Left lung (tissue), 4 donors: ENCODE measurements at regions not wholly inside any gene's neighbourhood (a gene's known extent, or its start where the extent isn't known, plus 50 kb on each side); places are given as distances from the start of the nearest gene placed in this dataset.

ENCODE experiments used
- ATAC-seq: fragments of 200-7000 bp; cut with Tn5 transposase; one replicate; pipeline ENCODE4 v1.9.1; 2020; ENCODE audit warnings: moderate library complexity
- DNase-seq, 4 donors: peaks; one replicate each; pipeline ENCODE4 v3.0.0-alpha.2; 2013 to 2020
- H3K27ac ChIP-seq, 2 donors: fragments of 200-600 bp; sonication (generic) in 1 of 2; one replicate each; pipeline versions ENCODE4 v1.5.0 to v1.8.0; 2020 to 2021
- H3K27me3 ChIP-seq, 2 donors: fragments of 200-600 bp; sonication (generic) in 1 of 2; one replicate each; pipeline versions ENCODE4 v1.5.0 to v1.8.0; 2020 to 2021
- H3K36me3 ChIP-seq, 2 donors: fragments of 200-600 bp; sonication (generic) in 1 of 2; one replicate each; pipeline versions ENCODE4 v1.5.0 to v1.8.0; 2020 to 2021
- H3K4me1 ChIP-seq, 2 donors: fragments of 200-600 bp; one replicate each; pipeline ENCODE4 v1.8.0; 2021
- H3K4me3 ChIP-seq, 2 donors: fragments of 200-600 bp; sonication (generic) in 1 of 2; one replicate each; pipeline versions ENCODE4 v1.5.0 to v1.8.0; 2020 to 2021; ENCODE audit warnings: mild to moderate bottlenecking in 1 of 2
- H3K9me3 ChIP-seq, 2 donors: fragments of 200-600 bp; sonication (generic) in 1 of 2; one replicate each; pipeline versions ENCODE4 v1.5.0 to v1.8.0; 2020 to 2021
- intact Hi-C, 2 donors: fragments of 100-400 bp; cut with DNase I; formaldehyde crosslinking; loops; one replicate each; pipeline versions ENCODE4 v1.11.2 to v1.14.2; 2022
- TF ChIP-seq, protein P1 (sequence below), 2 donors: fragments of 200-600 bp; sonication (generic) in 1 of 2; IDR thresholded peaks; one replicate each; pipeline versions ENCODE4 v1.5.0 to v1.8.0; 2021; ENCODE audit warnings: antibody characterized with exemption in 2 of 2
- donor health status: DM: no; HTN: yes; CAD: no.
- donor health status: DM: no; HTN: no; CAD: no.

DNA sequence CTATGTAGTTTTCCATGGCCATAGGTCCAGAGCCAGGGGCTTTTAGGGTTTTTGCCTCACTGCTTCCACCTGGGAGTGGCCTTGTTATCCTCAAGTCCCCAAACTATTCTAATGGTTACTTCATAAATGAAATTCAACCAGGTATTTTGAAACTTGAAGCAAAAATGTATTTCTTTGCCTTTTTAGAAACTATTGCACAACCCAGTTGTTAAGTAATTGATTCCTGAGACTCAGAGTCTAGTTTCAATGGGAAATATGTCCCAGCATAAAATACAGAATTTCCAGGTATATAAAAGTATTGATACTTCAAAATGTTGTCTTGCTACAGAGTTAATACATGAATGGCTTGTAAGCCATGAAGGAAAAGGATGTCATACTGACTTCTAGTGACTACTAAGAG, 456.2 kb upstream of the DAB2 start:
- Histone ChIP-seq H3K27ac (no peak overlapping the region), H3K36me3 (no peaks in the 10 kb centered on the region), H3K4me1 (no peaks in the 10 kb centered on the region), H3K4me3 (no peak overlapping the region), H3K27me3 (no peaks in the 10 kb centered on the region), H3K9me3 (no peaks in the 10 kb centered on the region)
- ATAC-seq (no peak), DNase-seq (no peak)
- intact Hi-C loops, result no loop called here
- TF ChIP-seq, protein P1, sequence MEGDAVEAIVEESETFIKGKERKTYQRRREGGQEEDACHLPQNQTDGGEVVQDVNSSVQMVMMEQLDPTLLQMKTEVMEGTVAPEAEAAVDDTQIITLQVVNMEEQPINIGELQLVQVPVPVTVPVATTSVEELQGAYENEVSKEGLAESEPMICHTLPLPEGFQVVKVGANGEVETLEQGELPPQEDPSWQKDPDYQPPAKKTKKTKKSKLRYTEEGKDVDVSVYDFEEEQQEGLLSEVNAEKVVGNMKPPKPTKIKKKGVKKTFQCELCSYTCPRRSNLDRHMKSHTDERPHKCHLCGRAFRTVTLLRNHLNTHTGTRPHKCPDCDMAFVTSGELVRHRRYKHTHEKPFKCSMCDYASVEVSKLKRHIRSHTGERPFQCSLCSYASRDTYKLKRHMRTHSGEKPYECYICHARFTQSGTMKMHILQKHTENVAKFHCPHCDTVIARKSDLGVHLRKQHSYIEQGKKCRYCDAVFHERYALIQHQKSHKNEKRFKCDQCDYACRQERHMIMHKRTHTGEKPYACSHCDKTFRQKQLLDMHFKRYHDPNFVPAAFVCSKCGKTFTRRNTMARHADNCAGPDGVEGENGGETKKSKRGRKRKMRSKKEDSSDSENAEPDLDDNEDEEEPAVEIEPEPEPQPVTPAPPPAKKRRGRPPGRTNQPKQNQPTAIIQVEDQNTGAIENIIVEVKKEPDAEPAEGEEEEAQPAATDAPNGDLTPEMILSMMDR (IDR thresholded peaks at IDR 0.05), result no peak

DNA sequence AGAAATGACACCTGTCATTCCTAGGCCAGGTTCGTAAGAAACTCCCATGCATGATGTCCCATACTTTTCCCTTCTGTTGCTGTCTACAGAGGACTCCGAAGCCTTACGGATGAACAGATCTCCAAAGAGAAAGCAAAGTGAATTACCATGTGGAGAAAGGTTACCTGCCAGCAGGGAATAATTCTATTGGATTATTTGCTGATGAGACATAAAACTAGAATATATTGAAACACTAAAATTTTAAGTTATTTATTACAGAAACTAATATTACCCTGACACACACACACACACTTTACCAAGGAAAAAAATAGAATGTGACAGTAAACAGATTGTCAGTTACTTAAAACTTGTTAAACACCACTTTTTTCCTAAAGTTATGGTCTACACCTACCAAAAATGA, 452.7 kb upstream of the DAB2 start:
- DNase-seq (no peak), ATAC-seq (no peak)
- intact Hi-C loops, result no loop called here

DNA sequence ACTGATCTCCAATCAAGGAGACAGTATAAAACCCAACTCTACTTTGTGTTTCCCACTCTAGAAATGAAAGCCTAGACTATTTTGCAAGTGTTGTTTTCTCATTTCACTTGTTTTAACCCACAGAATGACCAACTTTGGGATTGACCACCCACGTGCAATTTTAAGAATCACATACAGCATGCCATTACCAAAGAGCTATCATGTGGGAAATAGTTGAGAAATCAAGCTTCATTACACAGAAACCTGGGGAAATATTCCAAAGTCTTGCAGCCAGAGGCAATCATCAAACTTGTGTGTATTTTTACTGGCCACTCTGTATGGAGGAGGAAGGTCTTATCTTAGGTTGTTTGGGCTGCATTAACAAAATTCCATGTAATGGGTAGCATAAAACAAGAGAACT, 451.4 kb upstream of the DAB2 start:
- H3K4me3 ChIP-seq, result no peak overlapping the region
- intact Hi-C loops, result no loop called here
- H3K4me1 ChIP-seq, result no peaks in the 10 kb centered on the region
- ATAC-seq, result no peak
- H3K27me3 ChIP-seq, result no peaks in the 10 kb centered on the region
- no peaks in the 10 kb centered on the region for H3K9me3 ChIP-seq
- no peak for DNase-seq
- no peaks in the 10 kb centered on the region for H3K36me3 ChIP-seq
- no peak overlapping the region for H3K27ac ChIP-seq
- TF ChIP-seq, protein P1 (IDR thresholded peaks at IDR 0.05), result no peak

More for the DNA sequence above, 452.7 kb upstream of the DAB2 start:
- H3K9me3 ChIP-seq, result no peaks in the 10 kb centered on the region
- H3K4me1 ChIP-seq, result no peaks in the 10 kb centered on the region
- TF ChIP-seq, protein P1 (IDR thresholded peaks at IDR 0.05), result no peak
- no peaks in the 10 kb centered on the region for H3K36me3 ChIP-seq
- H3K27ac ChIP-seq, result no peak overlapping the region
- no peaks in the 10 kb centered on the region for H3K27me3 ChIP-seq
- H3K4me3 ChIP-seq, result no peak overlapping the region

DNA sequence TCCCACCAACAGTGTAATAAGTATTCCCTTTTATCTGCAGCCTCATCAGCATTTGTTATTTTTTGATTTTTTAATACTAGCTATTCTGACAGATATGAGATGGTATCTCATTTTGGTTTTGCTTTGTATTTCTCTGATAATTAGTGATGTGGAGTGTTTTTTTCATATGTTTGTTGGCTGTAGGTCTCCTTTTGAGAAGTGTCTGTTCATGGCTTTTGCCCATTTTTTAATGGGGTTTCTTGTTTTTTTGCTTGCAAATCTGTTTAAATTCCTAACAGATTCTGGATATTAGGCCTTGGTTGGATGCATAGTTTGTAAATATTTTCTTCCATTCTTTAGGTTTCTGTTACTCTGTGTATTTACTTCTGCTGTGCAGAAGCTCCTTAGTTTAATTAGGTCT, 445.4 kb upstream of the DAB2 start:
- Histone ChIP-seq H3K9me3 (peaks cover 0 to 16% of the 10 kb centered on the region in 2 donors), H3K27me3 (no peaks in the 10 kb centered on the region), H3K36me3 (no peaks in the 10 kb centered on the region), H3K4me1 (no peaks in the 10 kb centered on the region), H3K4me3 (no peak overlapping the region), H3K27ac (no peak overlapping the region)
- ATAC-seq (no peak), DNase-seq (no peak)
- TF ChIP-seq, protein P1 (IDR thresholded peaks at IDR 0.05), result no peak
- intact Hi-C loops, result no loop called here

DNA sequence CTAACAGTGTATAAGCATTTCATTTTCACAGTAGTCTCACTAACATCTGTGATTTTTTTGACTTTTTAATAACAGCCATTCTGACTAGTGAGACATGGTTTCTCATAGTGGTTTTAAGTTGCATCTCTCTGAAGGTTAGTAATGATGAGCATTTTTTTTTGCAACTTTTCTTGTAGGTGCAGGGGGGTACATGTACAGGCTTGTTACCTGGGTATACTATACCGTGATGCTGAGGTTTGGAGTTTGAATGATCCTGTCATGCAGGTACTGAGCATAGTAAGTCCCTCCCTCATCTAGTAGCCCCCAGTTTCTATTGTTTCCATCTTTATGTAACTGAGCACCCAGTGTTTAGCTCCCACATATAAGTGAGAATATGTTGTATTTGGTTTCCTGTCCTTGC, 444.6 kb upstream of the DAB2 start:
- DNase-seq (no peak), ATAC-seq (no peak)
- no peaks in the 10 kb centered on the region for H3K36me3 ChIP-seq
- no peaks in the 10 kb centered on the region for H3K27me3 ChIP-seq
- H3K4me3 ChIP-seq, result no peak overlapping the region
- no peak overlapping the region for H3K27ac ChIP-seq
- intact Hi-C loops, result no loop called here
- peaks cover 0 to 16% of the 10 kb centered on the region in 2 donors for H3K9me3 ChIP-seq
- H3K4me1 ChIP-seq, result no peaks in the 10 kb centered on the region
- TF ChIP-seq, protein P1 (IDR thresholded peaks at IDR 0.05), result no peak
